ENCODE measurements at regions not wholly inside any gene's neighbourhood (a gene's known extent, or its start where the extent isn't known, plus 50 kb on each side); places are given as distances from the start of the nearest gene placed in this dataset.

GRCh38 chr1:112808861-112809684 is 93.9 kb upstream of the PPM1J start:
- TF ChIP-seq, protein P1, sequence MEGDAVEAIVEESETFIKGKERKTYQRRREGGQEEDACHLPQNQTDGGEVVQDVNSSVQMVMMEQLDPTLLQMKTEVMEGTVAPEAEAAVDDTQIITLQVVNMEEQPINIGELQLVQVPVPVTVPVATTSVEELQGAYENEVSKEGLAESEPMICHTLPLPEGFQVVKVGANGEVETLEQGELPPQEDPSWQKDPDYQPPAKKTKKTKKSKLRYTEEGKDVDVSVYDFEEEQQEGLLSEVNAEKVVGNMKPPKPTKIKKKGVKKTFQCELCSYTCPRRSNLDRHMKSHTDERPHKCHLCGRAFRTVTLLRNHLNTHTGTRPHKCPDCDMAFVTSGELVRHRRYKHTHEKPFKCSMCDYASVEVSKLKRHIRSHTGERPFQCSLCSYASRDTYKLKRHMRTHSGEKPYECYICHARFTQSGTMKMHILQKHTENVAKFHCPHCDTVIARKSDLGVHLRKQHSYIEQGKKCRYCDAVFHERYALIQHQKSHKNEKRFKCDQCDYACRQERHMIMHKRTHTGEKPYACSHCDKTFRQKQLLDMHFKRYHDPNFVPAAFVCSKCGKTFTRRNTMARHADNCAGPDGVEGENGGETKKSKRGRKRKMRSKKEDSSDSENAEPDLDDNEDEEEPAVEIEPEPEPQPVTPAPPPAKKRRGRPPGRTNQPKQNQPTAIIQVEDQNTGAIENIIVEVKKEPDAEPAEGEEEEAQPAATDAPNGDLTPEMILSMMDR (IDR thresholded peaks at IDR 0.05; ENCODE audit: insufficient read depth, low read depth, low read length) = peak; percentile 93
- no peak overlapping the region for H3K4me3 ChIP-seq (ENCODE audit: low read depth, low read length)
- DNase-seq (ENCODE audit: low read depth) = peak; percentile 66

- TF ChIP-seq, protein P1 (IDR thresholded peaks at IDR 0.05; ENCODE audit: insufficient read depth, low read depth, low read length) = no peak
- H3K4me3 ChIP-seq (ENCODE audit: low read depth, low read length) = no peak overlapping the region
- no peak for DNase-seq (ENCODE audit: low read depth)
These were observed 92.9 kb upstream of the PPM1J start for GRCh38 chr1:112807999-112808398.

- no peak for DNase-seq (ENCODE audit: low read depth)
- no peak overlapping the region for H3K4me3 ChIP-seq (ENCODE audit: low read depth, low read length)
- TF ChIP-seq, protein P1 (IDR thresholded peaks at IDR 0.05; ENCODE audit: insufficient read depth, low read depth, low read length) = no peak
These were observed 92.0 kb upstream of the PPM1J start for GRCh38 chr1:112807117-112807516.

- no peak overlapping the region for H3K4me3 ChIP-seq (ENCODE audit: low read depth, low read length)
- DNase-seq (ENCODE audit: low read depth) = no peak
- TF ChIP-seq, protein P1 (IDR thresholded peaks at IDR 0.05; ENCODE audit: insufficient read depth, low read depth, low read length) = no peak
These were observed 91.0 kb upstream of the PPM1J start for GRCh38 chr1:112806090-112806642.

- no peak overlapping the region for H3K4me3 ChIP-seq (ENCODE audit: low read depth, low read length)
- TF ChIP-seq, protein P1 (IDR thresholded peaks at IDR 0.05; ENCODE audit: insufficient read depth, low read depth, low read length) = no peak
- no peak for DNase-seq (ENCODE audit: low read depth)
These were observed 90.2 kb upstream of the PPM1J start for GRCh38 chr1:112805155-112805853.

DNA sequence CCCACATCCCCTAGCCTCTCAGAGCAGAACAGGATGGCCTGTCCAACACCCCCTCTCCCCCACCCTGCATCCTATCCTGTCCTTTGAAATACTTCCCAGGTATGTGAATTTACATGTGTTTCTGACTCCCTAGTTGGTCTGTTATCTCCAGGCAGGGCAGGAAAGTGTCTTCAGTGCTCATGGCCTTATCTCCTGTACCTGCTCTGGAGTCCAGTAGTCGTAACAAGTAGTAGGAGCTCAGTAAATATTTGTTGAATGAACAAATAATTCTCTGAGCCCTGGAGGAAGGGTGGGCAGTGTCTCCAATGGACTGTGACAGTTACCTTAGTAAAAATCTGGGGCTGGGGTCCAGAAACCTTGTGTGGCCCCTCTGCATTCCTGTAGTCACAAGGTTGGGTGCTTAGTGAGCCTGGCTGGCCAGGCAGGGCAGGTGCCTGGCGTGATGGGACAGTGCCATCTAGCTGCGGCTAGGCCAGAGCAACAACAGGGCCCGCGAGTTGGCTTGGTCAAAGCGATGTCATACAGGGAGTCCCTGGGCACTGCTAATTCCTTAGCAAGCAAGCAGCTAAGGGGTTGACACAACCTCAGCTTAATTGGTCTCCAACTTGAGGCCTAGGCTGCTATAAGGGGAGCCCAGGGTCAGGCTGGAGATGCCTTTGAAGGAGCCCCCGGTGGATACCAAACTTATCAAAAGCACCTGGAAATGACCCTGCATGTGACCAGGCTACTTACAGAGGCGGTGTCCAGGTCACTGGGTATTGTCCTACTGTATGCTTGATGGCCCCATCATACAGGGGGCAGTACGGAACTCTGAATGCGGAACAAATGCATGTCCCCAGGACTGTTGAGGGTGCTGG is 89.0 kb upstream of the PPM1J start:
- TF ChIP-seq, protein P1 (IDR thresholded peaks at IDR 0.05; ENCODE audit: insufficient read depth, low read depth, low read length) = peak; percentile 94
- no peak overlapping the region for H3K4me3 ChIP-seq (ENCODE audit: low read depth, low read length)
- peak; percentile 71 for DNase-seq (ENCODE audit: low read depth)
